Activated CD4-positive, alpha-beta T cell treated with anti-CD3 and anti-CD28 coated beads, Interleukin-2, amount 50 U/mL, for 1 hour (primary cell): ENCODE measurements at regions not wholly inside any gene's neighbourhood (a gene's known extent, or its start where the extent isn't known, plus 50 kb on each side); places are given as distances from the start of the nearest gene placed in this dataset.
"Not testable (repeated sequence)": the region's sequence is repeated elsewhere in the genome, so short reads cannot be mapped to it uniquely, and the experiment has no call there.

Experiments
- DNase-seq: peaks from one replicate; pipeline ENCODE4 v3.0.0-alpha.2; 2020

- DNase-seq = no peak
These were observed 87.1 kb downstream of the SCN11A start for GRCh38 chr3:38964646-38965045.

DNA sequence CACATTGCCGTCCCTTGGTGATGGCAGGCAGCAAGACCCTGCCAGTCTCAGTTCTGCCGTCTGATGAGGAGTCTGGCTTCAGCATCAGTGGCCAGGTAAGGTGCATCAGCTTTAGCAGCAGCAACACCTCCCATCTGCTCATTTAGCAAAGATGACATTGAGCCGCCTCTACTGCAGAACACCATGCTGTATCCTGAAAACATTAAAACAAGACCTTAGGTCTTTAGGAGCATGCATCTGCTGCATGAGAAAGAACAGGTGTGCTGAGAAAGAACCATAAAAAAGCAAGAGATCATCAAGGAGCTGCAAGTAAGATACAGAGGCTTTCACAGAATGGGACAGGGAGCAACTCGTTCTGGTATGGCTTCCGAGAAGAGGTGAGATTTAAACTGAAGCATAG, 87.5 kb downstream of the SCN11A start:
- DNase-seq = no peak

DNA sequence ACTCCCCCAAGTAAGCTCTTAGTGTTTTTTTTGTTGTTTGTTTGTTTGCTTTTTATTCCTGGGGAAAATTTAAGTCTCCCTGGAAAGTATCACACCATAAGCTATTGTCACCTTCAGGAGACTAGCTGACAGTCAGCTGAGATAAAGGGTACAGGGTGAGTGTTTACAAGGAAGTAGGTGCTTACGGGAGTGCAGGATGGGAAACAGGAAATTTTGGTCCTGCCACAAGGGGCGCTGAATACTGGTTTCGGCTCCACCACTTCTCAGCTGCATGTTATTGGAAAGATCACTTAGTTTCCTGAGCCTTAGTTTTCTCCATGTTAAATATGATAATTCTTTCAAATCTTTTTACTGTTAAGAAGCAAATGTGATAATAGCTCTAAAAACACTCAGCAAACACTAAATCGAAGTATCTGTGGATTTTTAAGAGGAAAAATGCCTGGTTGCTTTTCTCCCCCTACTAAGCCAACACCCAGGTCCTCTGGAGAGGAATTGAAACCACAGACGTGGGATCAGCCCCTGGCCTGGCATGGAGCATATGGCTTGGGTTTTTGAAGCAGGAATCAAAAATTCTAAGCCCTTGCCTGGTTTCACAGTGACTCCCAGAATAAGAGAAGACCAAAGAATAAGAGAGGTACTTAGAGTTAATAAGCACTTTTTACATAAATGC, 90.7 kb downstream of the SCN11A start:
- DNase-seq = peak; percentile 13

- no peak for DNase-seq
These were observed 91.6 kb downstream of the SCN11A start for GRCh38 chr3:38960042-38960622.

DNA sequence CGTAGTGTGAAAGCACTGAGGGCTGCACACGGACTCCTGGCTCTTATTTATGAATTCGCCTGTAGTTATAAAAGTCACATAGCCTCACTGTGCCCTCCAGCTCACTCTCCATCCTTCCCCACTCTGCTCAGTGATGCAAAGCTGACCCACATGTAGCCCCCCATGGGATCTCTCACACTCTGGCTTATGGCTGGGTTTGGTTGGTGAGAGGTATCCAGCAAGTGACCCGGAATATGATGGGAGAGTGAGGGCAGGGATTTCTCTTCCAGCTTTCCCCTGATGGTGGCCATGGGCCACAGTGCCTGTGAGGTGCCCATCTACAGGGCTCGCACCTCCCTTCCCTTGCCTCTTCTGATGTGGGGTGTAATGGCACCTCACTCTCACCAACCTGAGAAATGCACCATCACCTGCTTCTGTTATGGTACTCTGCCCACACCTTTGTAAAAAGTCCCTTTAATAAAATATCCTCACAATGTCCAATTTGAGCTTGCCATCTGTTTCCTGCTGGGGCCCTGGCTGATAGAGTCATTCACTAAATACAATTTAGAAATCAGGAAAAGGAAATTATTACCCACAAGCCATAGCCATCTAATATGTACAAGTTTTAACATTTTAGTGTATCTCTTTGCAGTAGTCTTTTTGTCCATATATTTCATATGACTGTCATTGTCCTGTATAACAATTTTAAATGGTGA, 93.6 kb downstream of the SCN11A start:
- DNase-seq = no peak

DNA sequence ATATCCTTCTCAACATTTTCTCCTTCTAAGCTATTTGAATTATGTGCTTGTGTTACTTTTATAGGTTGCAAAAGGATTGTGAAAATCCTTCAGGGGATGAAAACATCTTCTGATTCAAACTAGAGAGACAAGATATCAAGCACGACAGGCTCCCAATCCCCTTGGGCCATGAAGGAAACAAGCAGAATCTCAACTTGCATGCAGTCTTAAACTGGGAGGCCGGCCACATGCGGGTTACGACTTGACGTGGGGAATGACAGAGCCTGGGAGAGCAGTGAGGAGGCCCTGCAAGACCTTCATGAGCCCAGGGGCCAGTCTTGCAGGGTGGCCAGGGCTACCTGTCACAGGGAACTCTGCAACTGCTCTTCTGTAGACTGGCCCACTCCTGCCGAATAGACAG, 94.4 kb downstream of the SCN11A start:
- no peak for DNase-seq

GRCh38 chr3:38952721-38953120, 99.0 kb downstream of the SCN11A start:
- DNase-seq = no peak

DNA sequence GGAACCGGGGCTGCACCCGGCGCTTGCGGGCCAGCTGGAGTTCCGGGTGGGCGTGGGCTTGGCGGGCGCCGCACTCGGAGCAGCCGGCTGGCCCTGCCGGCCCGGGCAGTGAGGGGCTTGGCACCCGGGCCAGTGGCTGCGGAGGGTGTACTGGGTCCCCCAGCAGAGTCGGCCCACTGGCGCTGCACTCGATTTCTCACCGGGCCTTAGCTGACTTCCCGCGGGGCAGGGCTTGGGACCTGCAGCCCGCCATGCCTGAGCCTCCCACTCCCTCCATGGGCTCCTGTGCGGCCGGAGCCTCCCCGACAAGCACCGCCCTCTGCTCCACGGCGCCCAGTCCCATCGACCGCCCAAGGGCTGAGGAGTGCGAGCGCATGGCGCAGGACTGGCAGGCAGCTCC, 100.6 kb downstream of the SCN11A start:
- DNase-seq = not testable (repeated sequence)

GRCh38 chr3:38950581-38950980, 101.2 kb downstream of the SCN11A start:
- DNase-seq = no peak

GRCh38 chr3:38949994-38950393, 101.8 kb downstream of the SCN11A start:
- no peak for DNase-seq

- DNase-seq = no peak
These were observed 111.3 kb downstream of the SCN11A start for GRCh38 chr3:38940394-38940793.

GRCh38 chr3:38925351-38925750, 109.3 kb upstream of the SCN10A start:
- DNase-seq = no peak

GRCh38 chr3:38916706-38917105, 100.7 kb upstream of the SCN10A start:
- no peak for DNase-seq

DNA sequence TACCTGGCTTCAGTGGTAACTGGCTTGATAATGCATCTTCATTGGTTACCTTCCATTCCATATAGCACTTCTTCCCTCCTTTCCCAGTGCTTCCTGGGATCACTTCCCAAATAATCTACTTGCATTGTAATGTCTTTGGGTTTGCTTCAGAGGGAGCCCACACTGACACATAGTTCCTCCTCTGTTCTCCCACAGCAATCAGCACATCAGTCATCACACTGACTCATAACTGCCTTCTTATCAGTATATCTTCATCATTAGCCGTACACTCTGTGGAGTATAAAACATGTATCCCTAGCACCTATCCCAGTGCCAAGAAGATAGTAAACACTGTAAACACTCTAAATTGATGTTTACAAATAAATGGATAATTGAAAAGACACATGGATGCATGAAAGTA, 91.4 kb upstream of the SCN10A start:
- no peak for DNase-seq

- no peak for DNase-seq
These were observed 74.4 kb upstream of the SCN10A start for GRCh38 chr3:38890426-38890825.

- no peak for DNase-seq
These were observed 62.6 kb upstream of the SCN10A start for GRCh38 chr3:38878646-38879045.
